HG03060 (cell line): ENCODE measurements at regions not wholly inside any gene's neighbourhood (a gene's known extent, or its start where the extent isn't known, plus 50 kb on each side); places are given as distances from the start of the nearest gene placed in this dataset.
"Not testable (repeated sequence)": the region's sequence is repeated elsewhere in the genome, so short reads cannot be mapped to it uniquely, and the experiment has no call there.

Experiments used
- ATAC-seq: cut with Tn5 transposase; IDR thresholded peaks from one replicate; pipeline ENCODE4 v1.9.1; 2021; ENCODE audit warnings: low read depth, moderate number of reproducible peaks; ENCODE audit not compliant: unreplicated experiment

DNA sequence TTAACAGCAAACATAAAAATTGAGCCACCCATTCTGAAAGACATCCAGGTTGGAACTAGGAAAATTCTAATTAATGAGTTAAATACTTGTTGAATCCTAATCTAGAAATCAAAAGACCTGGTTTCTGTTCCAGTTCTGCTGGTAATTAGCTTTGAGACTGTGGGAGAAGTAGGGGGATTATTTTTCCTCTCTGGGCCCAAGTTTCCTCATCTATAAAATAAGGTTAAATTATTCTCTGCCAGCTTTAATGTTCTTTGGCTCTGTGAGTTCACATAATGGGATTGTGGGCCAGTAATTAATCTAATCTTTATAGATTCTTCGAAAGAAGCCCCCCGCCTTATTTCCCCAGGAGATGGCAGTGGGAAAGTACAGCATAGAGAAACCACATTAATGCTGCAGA, 104.6 kb downstream of the ENC1 start:
- no peak for ATAC-seq

DNA sequence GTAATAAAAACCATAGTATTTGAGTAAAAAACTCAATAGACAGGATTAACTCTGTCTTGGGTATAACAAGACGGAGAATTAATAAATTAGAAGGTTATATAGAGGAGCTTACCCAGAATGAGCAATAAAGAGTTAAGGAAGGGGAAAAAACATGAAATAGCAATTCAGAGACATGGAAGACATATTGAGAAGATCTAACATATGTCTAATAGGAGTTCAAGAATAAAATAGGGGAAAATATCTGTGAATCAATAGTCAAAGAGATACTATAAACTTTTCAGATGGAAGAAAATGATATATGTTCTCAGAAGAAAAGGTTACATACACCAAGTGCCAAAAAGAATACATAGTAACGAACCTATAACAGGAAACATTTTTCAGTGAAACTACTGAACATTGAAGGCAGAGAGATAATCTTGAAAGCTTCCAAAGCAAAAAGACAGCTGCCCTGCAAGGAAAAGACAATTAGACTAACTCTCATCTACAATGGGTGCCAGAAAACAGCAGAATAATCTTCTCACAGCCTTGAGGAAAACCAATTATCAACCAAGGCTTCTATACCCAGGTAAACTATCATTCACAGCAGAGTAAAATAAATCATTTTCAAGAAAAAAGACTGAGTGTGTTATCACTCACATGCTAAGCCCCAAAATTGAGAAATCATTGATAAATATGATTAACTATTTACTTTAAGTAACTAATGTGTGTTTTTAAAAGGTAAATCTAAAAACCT, 106.0 kb downstream of the ENC1 start:
- no peak for ATAC-seq

DNA sequence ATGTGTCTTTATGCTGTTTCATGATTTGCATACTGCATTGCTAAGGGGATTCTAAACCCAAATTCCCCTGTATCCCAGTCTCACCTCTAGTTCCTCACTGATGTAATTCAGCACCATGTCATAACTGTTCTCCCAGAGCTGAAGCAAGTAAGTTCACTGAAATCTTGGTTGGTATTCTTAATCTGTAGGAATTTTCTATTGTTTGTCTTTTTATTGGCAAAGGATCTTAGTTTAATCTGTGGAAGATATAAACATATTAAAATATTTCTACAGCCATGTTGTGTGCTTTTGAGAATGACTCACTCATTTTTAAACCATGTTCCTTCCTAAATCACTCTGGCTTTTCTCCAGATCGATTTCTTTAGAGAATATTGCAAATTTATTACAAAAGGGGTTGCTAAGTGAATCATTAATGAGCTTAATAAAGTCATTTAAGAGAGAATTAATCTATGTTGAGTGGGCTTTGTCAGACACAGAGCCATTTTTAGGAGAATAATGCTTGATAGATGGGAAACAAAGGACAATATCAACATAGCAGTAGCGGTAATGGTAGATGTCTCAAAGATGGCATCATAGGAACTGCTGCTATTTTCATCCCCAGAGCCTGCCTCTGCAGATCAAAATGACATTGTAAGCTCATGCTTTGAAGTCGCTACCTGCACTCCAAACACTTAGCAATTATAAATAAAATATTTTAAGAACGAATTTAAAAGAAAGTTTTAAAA, 110.0 kb downstream of the ENC1 start:
- no peak for ATAC-seq

DNA sequence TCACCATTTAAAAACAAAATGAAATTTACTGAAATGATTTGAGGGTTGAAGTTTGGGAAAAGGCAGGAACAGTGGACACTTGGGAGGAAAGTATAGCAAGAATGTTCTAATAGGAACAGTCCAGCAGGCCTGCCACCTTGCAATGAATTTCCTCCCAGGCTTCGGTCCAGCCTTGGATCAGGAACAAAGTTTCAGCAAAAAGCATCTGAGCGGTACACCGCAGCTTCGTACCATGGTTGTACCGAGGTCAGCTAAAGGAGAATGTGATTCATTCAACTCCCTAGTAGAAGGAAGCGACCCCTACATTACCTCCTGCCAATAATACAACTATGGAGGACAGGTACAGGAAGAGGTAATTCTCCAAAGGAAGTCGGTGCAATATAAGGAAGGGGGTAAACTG, 111.4 kb downstream of the ENC1 start:
- ATAC-seq, result no peak

DNA sequence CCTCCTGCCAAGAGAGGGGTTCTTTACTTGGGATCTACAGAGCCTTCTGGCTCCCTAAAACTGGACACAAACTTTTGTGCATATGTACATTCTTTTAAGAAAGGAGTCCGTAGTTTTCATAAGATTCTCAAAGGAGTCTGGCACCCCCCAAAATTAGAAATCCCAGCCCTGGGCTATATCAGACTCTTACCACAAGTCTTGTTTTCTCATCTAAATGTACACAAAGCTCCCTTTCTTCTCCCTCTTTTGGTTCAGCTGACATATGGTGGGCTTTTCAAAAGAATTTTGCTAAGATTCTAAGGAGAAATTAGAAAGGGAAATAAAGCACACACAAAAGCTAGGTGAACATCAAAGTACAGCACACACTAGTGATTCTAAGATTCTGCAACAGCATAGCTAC, 114.4 kb downstream of the ENC1 start:
- ATAC-seq, result no peak

DNA sequence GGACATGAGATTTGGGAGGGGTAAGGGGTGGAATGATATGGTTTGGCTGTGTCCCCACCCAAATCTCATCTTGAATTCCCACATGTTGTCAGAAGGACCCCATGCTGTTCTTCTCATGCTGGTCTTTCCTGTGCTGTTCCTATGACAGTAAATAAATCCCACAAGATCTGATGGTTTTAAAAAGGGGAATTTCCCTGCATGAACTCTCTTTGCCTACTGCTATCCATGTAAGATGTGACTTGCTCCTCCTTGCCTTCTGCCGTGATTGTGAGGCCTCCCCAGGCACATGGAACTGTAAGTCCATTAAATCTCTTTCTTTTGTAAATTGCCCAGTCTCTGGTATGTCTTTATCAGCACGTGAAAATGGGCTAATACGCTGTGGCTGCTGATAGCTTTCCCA, 115.8 kb downstream of the ENC1 start:
- not testable (repeated sequence) for ATAC-seq

DNA sequence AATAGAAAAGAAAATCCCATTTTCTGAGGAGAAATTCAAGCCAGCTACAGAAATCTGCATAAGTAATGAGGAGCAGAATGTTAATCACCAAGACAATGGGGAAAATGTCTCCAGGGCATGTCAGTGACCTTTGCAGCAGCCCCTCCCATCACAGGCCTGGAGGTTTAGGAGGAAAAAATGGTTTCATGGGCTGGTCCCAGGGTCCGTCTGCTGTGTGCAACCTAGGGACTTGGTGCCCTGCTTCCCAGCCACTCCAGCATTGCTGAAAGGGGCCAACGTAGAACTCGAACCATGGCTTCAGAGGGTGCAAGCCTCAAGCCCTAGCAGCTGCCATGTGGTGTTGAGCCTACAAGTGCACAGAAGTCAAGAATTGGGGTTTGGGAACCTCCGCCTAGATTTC, 116.8 kb downstream of the ENC1 start:
- not testable (repeated sequence) for ATAC-seq

DNA sequence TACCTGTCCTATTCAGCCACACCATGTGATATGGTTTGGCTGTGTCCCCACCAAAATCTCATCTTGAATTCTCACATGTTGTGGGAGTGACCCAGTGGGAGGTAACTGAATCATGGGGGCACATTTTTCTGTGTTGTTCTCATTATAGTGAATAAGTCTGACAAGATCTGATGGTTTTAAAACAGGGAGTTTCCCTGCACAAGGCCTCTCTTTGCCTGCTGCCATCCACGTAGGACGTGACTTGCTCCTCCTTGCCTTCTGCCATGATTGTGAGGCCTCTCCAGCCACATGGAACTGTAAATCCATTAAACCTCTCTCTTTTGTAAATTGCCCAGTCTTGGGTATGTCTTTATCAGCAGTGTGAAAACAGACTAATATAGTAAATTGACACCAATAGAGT, 117.7 kb downstream of the ENC1 start:
- ATAC-seq, result not testable (repeated sequence)

DNA sequence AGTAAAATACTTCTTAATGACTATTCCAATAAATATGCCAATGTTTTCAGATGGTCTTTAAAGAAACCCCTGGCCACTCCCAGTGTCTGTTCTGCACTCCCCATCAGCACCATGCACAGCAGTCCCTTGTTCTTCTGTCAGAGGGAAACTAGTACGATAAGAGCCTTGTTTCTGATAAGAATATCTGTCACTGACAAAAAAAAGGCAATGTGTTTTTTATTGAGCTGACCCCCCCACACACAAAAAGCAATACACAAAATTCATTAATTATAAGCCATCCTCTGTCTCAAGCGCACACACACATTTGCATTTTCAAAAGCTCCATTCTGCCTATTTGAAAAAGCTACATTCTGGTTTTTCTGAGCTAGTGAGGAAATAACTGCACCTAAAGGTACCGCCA, 119.1 kb downstream of the ENC1 start:
- ATAC-seq, result no peak

DNA sequence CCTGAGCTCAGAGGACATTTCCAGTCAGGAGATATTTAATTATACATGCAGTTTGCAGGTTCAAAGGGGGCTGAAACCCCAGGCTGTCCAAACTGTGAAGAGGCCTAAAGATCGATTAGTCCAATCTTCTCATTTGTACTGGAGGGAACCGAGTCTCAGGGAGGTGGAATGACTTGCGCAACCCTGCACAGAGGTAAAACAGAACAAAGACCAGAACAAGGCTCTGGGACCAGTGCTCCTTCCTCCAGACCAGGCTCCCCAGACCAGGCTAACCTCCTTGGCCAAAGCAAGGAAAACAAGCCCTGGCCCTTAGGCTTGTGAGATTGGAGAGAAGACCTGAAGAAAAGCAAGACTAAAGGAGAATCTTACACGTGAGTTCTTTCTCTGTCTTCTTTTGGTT, 120.8 kb downstream of the ENC1 start:
- no peak for ATAC-seq

DNA sequence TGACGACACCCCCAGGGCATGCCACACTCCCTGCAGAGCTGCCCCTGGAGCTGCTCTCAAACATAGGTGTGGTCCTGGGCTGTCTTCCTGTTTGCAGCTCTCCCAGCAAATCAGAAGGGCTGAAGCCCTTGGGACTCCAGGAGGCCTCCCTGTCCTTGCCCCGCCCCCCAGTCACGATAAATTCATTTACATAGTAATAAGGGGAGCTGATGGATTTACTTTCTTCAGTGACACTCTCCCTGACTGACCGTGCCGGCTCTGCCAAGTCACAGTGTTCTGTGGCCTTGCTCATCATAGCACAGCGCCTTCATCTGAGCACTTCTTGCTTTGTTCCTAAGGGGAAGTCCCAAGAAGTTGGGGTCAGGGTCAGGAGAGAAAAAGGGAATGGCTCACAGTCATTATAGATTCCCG, 121.4 kb downstream of the ENC1 start:
- ATAC-seq, result no peak

DNA sequence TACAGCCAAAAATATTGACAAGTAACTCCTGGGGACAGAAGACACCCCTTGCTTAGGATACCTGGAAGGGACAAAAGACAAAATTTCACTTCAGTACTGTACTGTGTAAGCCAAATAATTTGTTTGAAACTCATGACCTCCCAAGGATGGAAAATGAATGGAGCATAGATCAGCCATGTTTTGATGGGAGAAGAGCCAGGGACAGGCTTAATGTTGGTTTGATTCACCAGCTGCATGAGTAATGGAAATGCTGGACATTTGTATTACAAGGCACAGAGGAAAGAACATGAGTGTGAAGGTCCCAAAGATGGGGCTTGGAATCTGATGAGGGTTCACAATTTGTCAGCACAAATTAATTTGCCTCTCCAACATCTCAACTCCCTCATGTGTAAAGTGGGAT, 122.8 kb downstream of the ENC1 start:
- ATAC-seq, result no peak

DNA sequence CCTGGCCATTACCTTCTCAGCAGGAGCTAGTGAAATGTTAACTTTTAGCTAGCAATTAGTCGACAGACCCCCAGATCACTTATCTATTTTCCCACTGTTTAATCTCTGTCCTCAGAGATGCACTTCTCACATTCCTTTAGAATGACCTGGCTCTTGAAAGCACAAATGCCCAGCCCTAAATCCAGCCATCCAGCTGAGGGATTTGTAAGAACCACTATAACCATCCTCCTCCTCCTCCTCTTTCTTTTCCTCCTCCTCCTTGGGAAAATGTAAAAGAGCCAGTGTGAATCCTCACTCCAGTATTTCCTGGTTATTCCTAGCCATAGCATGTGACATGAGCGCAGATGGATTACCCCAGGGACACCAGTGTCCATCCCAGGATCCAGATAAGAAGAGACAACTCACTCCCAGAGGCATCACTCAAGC, 124.3 kb downstream of the ENC1 start:
- no peak for ATAC-seq

DNA sequence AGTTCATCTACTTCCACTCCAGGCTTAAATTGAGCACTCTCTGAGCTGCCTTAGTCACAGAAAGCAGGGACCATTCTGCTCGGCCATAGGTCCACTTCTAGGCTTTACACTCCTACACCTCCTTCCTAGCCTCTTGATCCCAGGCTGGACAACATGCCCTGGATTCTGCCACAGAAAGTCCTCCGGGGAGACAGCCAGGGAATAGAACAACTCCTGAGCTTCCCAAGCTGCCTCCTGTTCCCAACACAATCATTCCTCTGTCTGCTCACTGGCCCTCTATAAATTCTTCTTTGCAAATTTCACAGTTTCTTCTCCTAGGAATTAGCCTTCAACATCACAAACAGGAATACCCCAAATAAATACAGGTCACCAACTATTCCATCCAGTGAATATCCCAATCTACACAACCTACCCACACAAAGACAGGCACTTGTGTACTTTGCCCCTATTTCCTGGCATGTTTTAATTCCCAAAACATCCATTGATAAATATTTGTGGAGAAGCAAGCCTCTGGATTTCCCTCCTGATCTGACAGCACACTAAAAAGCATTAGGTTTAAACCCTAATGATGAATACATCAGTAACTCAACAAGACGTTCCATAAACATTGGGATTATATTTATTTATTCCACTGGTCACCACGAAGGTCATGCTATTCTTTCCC, 125.5 kb downstream of the ENC1 start:
- no peak for ATAC-seq

DNA sequence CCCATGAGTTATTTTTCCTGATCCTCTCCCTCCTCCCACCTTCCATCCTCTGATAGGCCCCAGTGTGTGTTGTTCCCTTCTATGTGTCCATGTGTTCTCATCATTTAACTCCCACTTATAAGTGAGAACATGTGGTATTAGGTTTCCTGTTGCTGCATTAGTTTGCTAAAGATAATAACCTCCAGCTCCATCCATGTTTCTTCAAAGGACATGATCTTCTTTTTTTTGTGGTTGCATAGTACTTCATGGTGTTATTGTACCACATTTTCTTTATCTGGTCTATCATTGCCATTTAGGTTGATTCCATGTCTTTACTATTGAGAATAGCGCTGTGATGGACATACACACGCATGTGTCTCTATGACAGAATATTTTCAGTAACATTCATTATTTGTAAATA, 128.8 kb downstream of the ENC1 start:
- not testable (repeated sequence) for ATAC-seq

DNA sequence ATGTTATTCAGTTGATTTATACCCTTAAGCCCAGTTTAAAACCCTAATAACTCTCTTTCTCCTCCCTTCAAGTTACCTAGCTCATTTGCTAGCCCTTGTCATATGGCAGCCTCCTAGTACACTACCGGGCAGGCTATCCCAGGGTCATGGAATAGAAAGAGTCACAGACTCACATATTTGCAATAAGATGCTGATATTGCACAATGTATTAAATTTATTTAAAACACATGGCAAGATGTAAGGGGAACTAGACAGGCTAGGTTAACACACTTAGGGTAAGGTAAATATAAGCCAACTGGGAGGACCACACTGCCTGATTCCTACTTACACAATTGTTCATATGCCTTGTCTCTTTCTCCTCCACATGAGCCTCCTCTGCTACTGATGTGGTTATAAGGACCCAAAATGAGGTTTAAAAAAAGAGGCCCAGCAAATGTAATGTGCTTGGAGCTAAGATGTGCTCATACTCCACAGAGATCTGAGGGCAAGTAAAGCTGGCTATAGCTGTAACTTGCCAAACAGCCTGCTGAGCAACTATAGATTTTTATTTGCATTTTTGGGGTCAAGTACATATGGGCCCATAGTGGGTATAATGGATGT, 130.0 kb downstream of the ENC1 start:
- ATAC-seq, result no peak

DNA sequence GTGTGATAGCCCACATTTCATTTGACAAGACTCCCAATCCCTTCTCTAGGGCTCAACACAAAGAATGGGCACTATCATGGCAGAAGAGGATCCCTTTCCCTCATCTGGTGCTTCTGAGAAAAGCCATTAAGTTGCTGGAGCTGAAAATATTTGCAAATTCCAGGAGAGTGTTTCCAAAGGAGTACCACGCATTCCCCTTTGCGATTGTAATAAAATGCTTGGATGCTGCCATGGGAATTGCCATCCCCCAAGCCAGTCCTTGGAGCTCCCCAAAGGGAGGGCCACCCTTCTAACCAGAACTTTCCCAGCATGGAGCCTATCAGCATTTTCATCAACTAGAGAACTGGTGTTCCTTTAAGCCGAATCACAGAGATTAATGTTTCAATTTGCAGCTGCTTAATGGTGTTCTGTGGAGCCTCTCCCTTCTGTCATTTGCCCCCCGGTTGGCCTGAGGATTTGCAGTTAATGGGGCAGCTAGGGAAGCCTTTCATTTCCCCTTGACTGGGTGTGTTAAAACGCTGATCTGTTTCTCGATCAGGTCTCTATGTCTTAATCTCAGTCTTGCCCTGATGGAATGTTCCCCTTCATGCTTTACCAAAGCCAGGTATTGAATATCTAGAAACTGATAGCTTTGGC, 133.0 kb downstream of the ENC1 start:
- no peak for ATAC-seq

DNA sequence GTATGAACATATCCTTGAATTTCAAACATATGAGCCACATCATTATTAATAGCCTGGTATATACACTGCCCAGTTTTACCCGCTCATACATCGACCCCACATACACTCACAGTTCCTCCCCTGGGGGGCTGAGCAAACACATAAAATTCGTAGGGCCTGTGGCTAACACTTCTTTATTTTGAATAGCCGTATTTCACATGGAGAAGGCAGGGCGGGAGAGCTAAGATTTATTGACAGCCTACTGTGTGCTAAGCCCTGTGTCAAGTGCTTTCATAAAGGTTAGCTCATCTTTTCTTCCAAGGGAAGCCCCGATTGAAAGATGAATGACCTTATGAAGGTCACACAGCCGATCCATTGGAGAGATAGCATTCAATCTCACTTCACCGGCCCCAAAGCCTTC, 134.4 kb downstream of the ENC1 start:
- no peak for ATAC-seq

DNA sequence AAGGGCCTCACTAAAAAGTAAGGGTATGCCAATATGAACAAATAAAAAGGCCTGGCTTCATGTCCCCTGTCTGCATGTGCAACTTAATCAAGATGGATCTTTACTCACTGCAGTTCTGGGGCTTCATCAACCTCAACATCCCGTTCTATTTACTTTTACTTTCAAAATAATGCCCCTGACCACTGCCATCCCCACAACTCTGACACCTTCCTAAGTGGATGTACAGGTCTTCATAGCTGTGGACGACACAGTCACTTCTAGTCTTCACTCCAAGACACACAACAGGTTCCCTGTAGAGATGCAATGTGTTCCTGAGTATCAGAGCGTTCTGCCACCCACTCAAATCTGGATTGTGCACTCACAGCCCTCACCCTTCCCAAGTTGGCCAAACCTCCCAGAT, 136.1 kb downstream of the ENC1 start:
- ATAC-seq, result no peak

DNA sequence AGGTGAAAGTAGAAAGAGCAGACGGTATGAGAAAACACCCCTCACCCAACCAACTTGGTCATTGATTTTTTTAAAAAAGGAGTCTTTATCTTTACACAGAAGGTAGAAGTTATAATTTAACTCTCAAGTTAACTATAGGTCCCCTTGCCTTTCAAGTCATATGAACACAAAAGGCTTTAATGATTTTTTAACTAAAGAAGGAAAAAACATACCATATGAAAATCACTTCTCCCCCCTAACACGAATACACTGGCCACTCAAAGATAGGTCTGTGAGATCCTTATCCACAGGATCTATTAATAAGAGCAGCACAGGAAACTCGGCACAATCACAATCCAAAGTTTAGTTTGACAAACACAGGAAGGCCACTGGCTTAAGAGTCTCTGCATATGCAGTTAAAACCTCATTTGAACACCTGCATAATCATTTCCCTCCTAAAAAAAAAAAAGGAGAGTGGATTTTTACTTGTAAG, 138.0 kb downstream of the ENC1 start:
- ATAC-seq, result no peak
